Uterus (tissue), 3 donors: ENCODE measurements at regions not wholly inside any gene's neighbourhood (a gene's known extent, or its start where the extent isn't known, plus 50 kb on each side); places are given as distances from the start of the nearest gene placed in this dataset.
"Not testable (repeated sequence)": the region's sequence is repeated elsewhere in the genome, so short reads cannot be mapped to it uniquely, and the experiment has no call there.

Experiments
- DNase-seq, 2 donors: peaks; one replicate each; pipeline ENCODE4 v3.0.0-alpha.2; 2019 to 2020
- H3K27ac ChIP-seq, 2 donors: fragments of 200-600 bp; sonication (generic); 1 replicate in 1 of 2; 2 replicates in 1 of 2; pipeline ENCODE4 v1.5.1; 2016 to 2018
- H3K27me3 ChIP-seq, 2 donors: fragments of 200-600 bp; sonication (generic); one replicate each; pipeline ENCODE4 v1.5.1; 2018 to 2019; ENCODE audit warnings: control low read depth in 1 of 2
- H3K36me3 ChIP-seq, 2 donors: fragments of 200-600 bp; sonication (generic); one replicate each; pipeline ENCODE4 v1.5.1; 2019; ENCODE audit warnings: control low read depth in 1 of 2
- H3K4me1 ChIP-seq, 2 donors: fragments of 200-600 bp; sonication (generic); one replicate each; pipeline ENCODE4 v1.5.1; 2018 to 2019; ENCODE audit warnings: control low read depth in 1 of 2
- H3K4me3 ChIP-seq, 2 donors: fragments of 200-600 bp; sonication (generic); 1 replicate in 1 of 2; 2 replicates in 1 of 2; pipeline ENCODE4 v1.5.1; 2018 to 2019; ENCODE audit warnings: mild to moderate bottlenecking in 1 of 2
- H3K9me3 ChIP-seq, 2 donors: fragments of 200-600 bp; sonication (generic); one replicate each; pipeline ENCODE4 v1.5.1; 2019; ENCODE audit warnings: control low read depth in 1 of 2
- POLR2A ChIP-seq, 2 donors: fragments of 450-650 bp; IDR thresholded peaks; one replicate each; pipeline ENCODE4 v1.6.1; 2016; ENCODE audit warnings: antibody characterized with exemption in 2 of 2, mild to moderate bottlenecking in 1 of 2, moderate library complexity in 1 of 2
- intact Hi-C: fragments of 100-400 bp; cut with DNase I; formaldehyde crosslinking; loops from one replicate; pipeline ENCODE4 v1.15.1; 2023; ENCODE audit warnings: low total_unique reads
- TF ChIP-seq, protein P1 (sequence below), 4 experiments: fragments of 200-600 bp in 2 of 4; fragments of 450-650 bp in 2 of 4; sonication (generic) in 2 of 4; IDR thresholded peaks; one replicate each; pipeline ENCODE4 v1.5.1; 2016 to 2019; ENCODE audit warnings: antibody characterized with exemption in 4 of 4, mild to moderate bottlenecking in 2 of 4, moderate library complexity in 1 of 4
- donor health status: DM: yes; HTN: yes; CAD: no.

DNA sequence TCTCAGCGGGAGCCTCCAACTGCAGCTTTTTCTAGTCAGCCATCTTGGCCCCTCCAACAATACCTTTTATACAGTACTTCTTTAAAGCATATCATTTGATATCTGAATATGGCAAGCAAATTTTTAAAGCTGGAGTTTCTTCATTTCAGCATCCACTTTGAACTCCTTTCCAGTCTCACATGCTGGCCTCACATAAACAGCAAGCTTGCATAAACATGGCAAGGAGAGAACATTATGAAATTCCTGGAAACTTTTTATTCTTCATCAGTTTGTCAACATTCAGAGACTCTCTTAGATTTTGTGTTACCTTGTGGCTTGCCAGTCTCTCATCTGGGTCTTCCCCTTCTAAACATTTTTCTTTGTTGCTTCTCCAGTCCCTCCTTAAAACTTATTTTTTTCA is 745.3 kb downstream of the NR2F1-AS1 start:
- H3K4me1 ChIP-seq, result no peaks in the 10 kb centered on the region
- intact Hi-C loops, result no loop called here

DNA sequence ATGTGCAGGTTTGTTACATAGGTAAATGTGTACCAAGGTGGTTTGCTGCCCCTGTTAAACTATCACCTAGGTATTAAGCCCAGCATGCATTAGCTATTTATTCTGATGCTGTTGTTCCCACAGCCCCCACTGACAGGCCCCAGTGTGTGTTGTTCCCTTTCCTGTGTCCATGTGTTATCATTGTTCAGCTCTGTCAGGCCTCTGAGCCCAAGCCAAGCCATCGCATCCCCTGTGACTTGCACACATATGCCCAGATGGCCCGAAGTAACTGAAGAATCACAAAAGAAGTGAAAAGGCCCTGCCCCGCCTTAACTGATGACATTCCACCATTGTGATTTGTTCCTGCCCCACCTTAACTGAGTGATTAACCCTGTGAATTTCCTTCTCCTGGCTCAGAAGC is 757.5 kb downstream of the NR2F1-AS1 start:
- H3K27me3 ChIP-seq, DNase-seq, H3K36me3 ChIP-seq, H3K4me3 ChIP-seq, H3K9me3 ChIP-seq, H3K4me1 ChIP-seq, H3K27ac ChIP-seq, intact Hi-C loops: not testable (repeated sequence)

More for the DNA sequence above, 745.3 kb downstream of the NR2F1-AS1 start:
- Histone ChIP-seq H3K27ac (no peak overlapping the region), H3K9me3 (no peaks in the 10 kb centered on the region), H3K27me3 (no peaks in the 10 kb centered on the region), H3K4me3 (no peak overlapping the region), H3K36me3 (no peaks in the 10 kb centered on the region)
- no peak for DNase-seq
- TF ChIP-seq POLR2A (IDR thresholded peaks at IDR 0.05), result no peak
- TF ChIP-seq, protein P1, sequence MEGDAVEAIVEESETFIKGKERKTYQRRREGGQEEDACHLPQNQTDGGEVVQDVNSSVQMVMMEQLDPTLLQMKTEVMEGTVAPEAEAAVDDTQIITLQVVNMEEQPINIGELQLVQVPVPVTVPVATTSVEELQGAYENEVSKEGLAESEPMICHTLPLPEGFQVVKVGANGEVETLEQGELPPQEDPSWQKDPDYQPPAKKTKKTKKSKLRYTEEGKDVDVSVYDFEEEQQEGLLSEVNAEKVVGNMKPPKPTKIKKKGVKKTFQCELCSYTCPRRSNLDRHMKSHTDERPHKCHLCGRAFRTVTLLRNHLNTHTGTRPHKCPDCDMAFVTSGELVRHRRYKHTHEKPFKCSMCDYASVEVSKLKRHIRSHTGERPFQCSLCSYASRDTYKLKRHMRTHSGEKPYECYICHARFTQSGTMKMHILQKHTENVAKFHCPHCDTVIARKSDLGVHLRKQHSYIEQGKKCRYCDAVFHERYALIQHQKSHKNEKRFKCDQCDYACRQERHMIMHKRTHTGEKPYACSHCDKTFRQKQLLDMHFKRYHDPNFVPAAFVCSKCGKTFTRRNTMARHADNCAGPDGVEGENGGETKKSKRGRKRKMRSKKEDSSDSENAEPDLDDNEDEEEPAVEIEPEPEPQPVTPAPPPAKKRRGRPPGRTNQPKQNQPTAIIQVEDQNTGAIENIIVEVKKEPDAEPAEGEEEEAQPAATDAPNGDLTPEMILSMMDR (IDR thresholded peaks at IDR 0.05), result no peak

DNA sequence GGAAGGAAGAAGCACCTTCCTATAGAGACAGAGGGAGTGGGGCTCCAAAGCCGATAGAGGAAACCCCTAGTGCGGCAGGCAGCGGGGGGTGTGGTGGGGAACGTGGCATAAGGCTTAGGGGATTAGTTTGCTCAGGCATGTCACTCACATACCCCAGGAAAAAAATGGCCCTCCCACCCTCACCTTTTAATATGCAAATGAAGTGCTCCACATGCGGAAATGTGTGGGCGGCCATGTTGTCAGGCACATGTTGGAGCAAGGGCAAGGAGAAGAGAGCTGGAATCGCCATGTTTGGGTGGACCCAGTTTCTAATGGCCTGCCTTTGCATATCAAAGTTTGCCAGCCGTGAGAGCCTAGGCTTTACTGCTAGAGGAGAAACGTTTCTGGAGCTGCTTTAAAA is 758.8 kb downstream of the NR2F1-AS1 start:
- no peaks in the 10 kb centered on the region for H3K4me1 ChIP-seq
- H3K27me3 ChIP-seq, result no peaks in the 10 kb centered on the region
- H3K9me3 ChIP-seq, result no peaks in the 10 kb centered on the region
- H3K27ac ChIP-seq, result no peak overlapping the region
- no peak overlapping the region for H3K4me3 ChIP-seq
- no peak for DNase-seq
- no peak for TF ChIP-seq POLR2A (IDR thresholded peaks at IDR 0.05)
- TF ChIP-seq, protein P1 (IDR thresholded peaks at IDR 0.05), result no peak
- no peaks in the 10 kb centered on the region for H3K36me3 ChIP-seq
- intact Hi-C loops, result no loop called here

DNA sequence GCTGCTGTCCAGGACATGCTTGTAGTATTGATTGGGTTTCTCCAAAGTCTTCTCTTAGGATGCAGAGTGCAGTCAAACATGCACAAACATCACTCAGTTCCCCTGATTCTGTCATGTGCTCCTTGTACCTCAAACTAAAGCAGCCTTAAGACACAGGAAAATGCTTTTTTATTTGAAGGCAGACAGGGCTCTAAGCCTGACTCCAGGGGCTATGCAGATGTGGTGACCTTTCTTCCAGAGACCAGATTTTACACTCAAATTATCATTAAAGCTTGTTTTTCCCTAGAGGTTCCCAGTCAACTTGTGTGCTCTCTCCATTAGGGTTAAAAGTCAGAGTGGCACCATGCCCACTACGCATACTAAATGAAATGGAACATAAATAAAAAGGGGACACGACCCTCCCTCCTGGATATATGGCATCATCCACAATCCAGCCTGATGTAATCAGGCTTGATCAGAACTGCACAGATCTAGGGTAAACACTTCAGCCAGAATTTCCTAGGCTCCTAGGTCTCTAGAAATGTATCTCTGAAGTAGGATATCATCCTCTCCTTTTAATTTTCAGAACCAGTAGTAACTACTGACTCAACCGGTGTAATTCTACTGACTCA is 771.1 kb downstream of the NR2F1-AS1 start:
- Histone ChIP-seq H3K27ac (no peak overlapping the region), H3K27me3 (no peaks in the 10 kb centered on the region), H3K4me3 (no peak overlapping the region), H3K9me3 (no peaks in the 10 kb centered on the region), H3K4me1 (no peaks in the 10 kb centered on the region), H3K36me3 (no peaks in the 10 kb centered on the region)
- no peak for DNase-seq
- intact Hi-C loops, result no loop called here
- TF ChIP-seq, protein P1 (IDR thresholded peaks at IDR 0.05), result no peak

DNA sequence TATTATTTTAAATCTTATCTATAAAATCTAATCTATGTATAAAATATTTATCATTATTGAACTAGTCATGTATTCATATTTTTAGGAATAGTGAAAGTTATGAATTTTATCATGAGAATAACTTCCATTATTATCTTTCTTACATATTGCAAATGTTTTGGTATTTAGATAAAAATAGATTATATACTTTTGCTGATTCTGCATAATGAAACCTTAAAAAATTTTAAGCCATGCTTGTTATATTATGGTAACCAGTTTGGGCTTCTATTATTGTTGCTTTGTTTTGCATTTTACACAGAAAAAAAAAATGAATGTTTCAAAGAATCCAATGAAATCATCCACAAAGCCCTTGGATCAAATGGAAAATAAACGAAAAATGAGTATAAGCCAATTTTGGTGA is 772.5 kb downstream of the NR2F1-AS1 start:
- intact Hi-C loops, result no loop called here
- no peak for DNase-seq
- no peaks in the 10 kb centered on the region for H3K9me3 ChIP-seq
- no peak overlapping the region for H3K27ac ChIP-seq
- no peaks in the 10 kb centered on the region for H3K4me1 ChIP-seq
- H3K4me3 ChIP-seq, result no peak overlapping the region
- TF ChIP-seq POLR2A (IDR thresholded peaks at IDR 0.05), result no peak
- TF ChIP-seq, protein P1 (IDR thresholded peaks at IDR 0.05), result no peak
- no peaks in the 10 kb centered on the region for H3K36me3 ChIP-seq
- no peaks in the 10 kb centered on the region for H3K27me3 ChIP-seq

DNA sequence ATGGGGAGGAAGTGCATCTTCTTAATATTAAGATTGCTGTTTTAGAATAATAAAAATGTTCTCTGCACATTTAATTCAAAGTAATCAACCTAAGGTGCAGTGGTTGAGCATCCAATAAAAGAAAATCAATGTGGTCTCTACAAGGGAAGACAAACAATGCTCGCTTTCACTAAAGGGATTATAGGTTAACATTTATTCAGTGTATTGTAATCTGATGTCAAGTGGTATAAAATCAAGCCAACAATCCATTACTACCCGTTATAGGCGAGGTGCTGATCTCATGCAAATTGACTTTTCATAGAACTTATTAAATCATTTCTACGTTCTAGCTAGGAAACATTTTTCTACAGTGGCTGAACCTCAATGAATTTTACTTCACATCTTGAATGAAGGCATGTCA is 773.9 kb downstream of the NR2F1-AS1 start:
- Histone ChIP-seq H3K9me3 (no peaks in the 10 kb centered on the region), H3K36me3 (no peaks in the 10 kb centered on the region), H3K4me1 (no peaks in the 10 kb centered on the region), H3K4me3 (no peak overlapping the region), H3K27me3 (no peaks in the 10 kb centered on the region), H3K27ac (no peak overlapping the region)
- no peak for DNase-seq
- no peak for TF ChIP-seq POLR2A (IDR thresholded peaks at IDR 0.05)
- TF ChIP-seq, protein P1 (IDR thresholded peaks at IDR 0.05), result no peak
- intact Hi-C loops, result no loop called here
